WERI-Rb-1 (cell line): ENCODE measurements at regions not wholly inside any gene's neighbourhood (a gene's known extent, or its start where the extent isn't known, plus 50 kb on each side); places are given as distances from the start of the nearest gene placed in this dataset.

Experiments used
- DNase-seq: peaks from one replicate; pipeline ENCODE4 v3.0.0-alpha.2; 2020
- H3K27ac ChIP-seq: fragments of 250-450 bp; sonication (Bioruptor Pico); 2 replicates; pipeline ENCODE4 v1.5.1; 2020; ENCODE audit warnings: mild to moderate bottlenecking, moderate library complexity
- H3K27me3 ChIP-seq: fragments of 250-450 bp; sonication (Bioruptor Pico); 2 replicates; pipeline ENCODE4 v1.5.1; 2021; ENCODE audit warnings: mild to moderate bottlenecking, low read depth, moderate library complexity; ENCODE audit not compliant: insufficient read depth, severe bottlenecking
- H3K36me3 ChIP-seq: fragments of 250-450 bp; sonication (Bioruptor Pico); 2 replicates; pipeline ENCODE4 v1.5.1; 2020; ENCODE audit warnings: mild to moderate bottlenecking, moderate library complexity
- H3K4me3 ChIP-seq: 2 replicates; pipeline ENCODE4 v1.5.1; 2011; ENCODE audit warnings: low read depth, mild to moderate bottlenecking, control low read depth, low read length
- H3K9me3 ChIP-seq: fragments of 250-450 bp; sonication (Bioruptor Pico); 2 replicates; pipeline ENCODE4 v1.5.1; 2021; ENCODE audit warnings: mild to moderate bottlenecking, moderate library complexity; ENCODE audit not compliant: severe bottlenecking
- CTCF ChIP-seq: IDR thresholded peaks from 2 replicates; pipeline ENCODE4 v1.5.1; 2011; ENCODE audit warnings: low read depth, mild to moderate bottlenecking, control low read depth, inconsistent platforms, low read length

- Histone ChIP-seq H3K36me3 (no peaks in the 10 kb centered on the region), H3K4me3 (no peak overlapping the region), H3K27me3 (no peaks in the 10 kb centered on the region), H3K27ac (no peak overlapping the region), H3K9me3 (no peaks in the 10 kb centered on the region)
- TF ChIP-seq CTCF = no peak
- DNase-seq = no peak
Measured at GRCh38 chr10:52636874-52637273, 135.7 kb downstream of the MBL2 start.

GRCh38 chr10:52637592-52637991, 135.0 kb downstream of the MBL2 start:
- Histone ChIP-seq H3K9me3 (no peaks in the 10 kb centered on the region), H3K36me3 (no peaks in the 10 kb centered on the region), H3K27ac (no peak overlapping the region), H3K27me3 (no peaks in the 10 kb centered on the region), H3K4me3 (no peak overlapping the region)
- DNase-seq = no peak
- no peak for TF ChIP-seq CTCF

DNA sequence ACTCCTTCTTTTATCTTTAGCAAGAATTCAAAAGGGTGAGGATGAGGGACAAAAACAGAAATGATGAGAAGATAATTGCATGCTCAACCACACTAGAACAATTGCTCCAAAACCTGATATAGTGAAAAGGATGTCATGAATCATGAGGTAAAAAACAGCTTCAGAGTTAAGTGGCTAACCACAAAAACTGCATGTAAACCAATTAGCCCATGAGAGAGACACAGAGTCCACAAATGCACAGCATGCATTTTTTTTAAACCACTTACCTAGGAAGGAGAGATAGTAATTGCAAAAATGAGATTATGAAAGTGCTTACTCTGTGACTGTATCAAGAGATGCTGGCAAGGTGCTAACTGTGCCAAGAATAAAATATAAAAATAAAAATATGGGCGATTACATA, 132.9 kb downstream of the MBL2 start:
- no peak for TF ChIP-seq CTCF
- no peaks in the 10 kb centered on the region for H3K27me3 ChIP-seq
- H3K36me3 ChIP-seq = no peaks in the 10 kb centered on the region
- H3K9me3 ChIP-seq = no peaks in the 10 kb centered on the region
- no peak overlapping the region for H3K4me3 ChIP-seq
- no peak for DNase-seq
- H3K27ac ChIP-seq = no peak overlapping the region

GRCh38 chr10:52642208-52642607, 130.4 kb downstream of the MBL2 start:
- no peak overlapping the region for H3K4me3 ChIP-seq
- TF ChIP-seq CTCF = no peak
- DNase-seq = no peak
- no peaks in the 10 kb centered on the region for H3K9me3 ChIP-seq
- H3K36me3 ChIP-seq = no peaks in the 10 kb centered on the region
- no peak overlapping the region for H3K27ac ChIP-seq
- no peaks in the 10 kb centered on the region for H3K27me3 ChIP-seq

- H3K9me3 ChIP-seq = no peaks in the 10 kb centered on the region
- no peak overlapping the region for H3K4me3 ChIP-seq
- no peaks in the 10 kb centered on the region for H3K36me3 ChIP-seq
- peak; percentile 20 for DNase-seq
- H3K27me3 ChIP-seq = no peaks in the 10 kb centered on the region
- H3K27ac ChIP-seq = no peak overlapping the region
- TF ChIP-seq CTCF = peak; percentile 48
Measured at GRCh38 chr10:52644373-52645186, 128.0 kb downstream of the MBL2 start.
